ENCODE measurements at regions not wholly inside any gene's neighbourhood (a gene's known extent, or its start where the extent isn't known, plus 50 kb on each side); places are given as distances from the start of the nearest gene placed in this dataset.

DNA sequence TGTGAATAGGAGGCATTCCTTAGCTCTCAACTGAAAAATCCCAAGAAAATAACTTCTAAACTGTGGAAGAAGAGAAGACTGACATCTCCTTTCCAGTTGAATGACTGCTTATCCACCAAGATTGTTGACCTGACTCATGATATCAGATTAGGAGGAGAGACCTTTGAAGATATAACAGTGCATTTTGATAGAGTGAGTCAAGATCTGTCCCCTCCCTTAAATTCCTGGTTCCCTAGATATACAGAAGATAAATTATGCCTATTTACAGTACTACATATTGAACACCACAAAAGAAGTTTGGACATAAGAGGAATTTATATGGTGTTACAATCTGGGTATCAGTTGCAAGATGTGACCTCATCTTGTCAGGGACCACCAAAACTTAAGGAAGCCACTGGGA lies 285.3 kb upstream of the ZSWIM2 start:
- CTCF ChIA-PET, result no interaction called here
- POLR2A ChIA-PET, result no interaction called here
- TF ChIP-seq L3MBTL2 (conservative IDR thresholded peaks at IDR 0.05) (no peak), ELF4 (IDR thresholded peaks at IDR 0.05) (no peak), FOXK2 (IDR thresholded peaks at IDR 0.05) (no peak), HDGF (IDR thresholded peaks at IDR 0.05; ENCODE audit: borderline replicate concordance) (no peak), ARNT (IDR thresholded peaks at IDR 0.05) (no peak), CTBP1 (IDR thresholded peaks at IDR 0.05; ENCODE audit: borderline replicate concordance) (no peak), NFRKB (IDR thresholded peaks at IDR 0.05) (no peak), SUZ12 (IDR thresholded peaks at IDR 0.05) (no peak), ZNF384 (IDR thresholded peaks at IDR 0.05) (no peak), FOXM1 (IDR thresholded peaks at IDR 0.05; ENCODE audit: borderline replicate concordance) (no peak), FOXA1 (IDR thresholded peaks at IDR 0.05) (no peak), SP1 (IDR thresholded peaks at IDR 0.05) (no peak)
- TF ChIP-seq, protein P1, sequence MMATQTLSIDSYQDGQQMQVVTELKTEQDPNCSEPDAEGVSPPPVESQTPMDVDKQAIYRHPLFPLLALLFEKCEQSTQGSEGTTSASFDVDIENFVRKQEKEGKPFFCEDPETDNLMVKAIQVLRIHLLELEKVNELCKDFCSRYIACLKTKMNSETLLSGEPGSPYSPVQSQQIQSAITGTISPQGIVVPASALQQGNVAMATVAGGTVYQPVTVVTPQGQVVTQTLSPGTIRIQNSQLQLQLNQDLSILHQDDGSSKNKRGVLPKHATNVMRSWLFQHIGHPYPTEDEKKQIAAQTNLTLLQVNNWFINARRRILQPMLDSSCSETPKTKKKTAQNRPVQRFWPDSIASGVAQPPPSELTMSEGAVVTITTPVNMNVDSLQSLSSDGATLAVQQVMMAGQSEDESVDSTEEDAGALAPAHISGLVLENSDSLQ (IDR thresholded peaks at IDR 0.05), result no peak
- DNase-seq (ENCODE audit: extremely low spot score), result no peak

DNA sequence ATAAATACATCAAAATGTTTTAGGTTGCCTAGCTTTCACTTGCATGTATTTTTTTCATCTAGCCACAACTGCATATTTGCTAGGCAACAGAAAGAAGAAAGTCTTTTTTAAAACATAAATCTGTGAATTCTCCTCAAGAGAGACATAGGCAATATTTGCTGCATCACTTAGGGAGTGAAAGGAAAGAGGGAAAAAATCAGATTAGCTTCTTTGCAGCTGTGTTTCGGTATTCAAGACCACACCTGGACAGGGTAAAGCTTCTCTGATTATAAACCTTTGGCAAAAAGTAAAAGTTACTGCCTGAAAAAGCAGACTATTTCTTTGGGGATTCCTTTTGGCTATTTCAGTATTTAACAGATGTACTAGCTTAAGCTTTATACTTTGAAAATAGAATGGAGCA lies 280.9 kb upstream of the ZSWIM2 start:
- no peak for TF ChIP-seq BHLHE40 (IDR thresholded peaks at IDR 0.05; ENCODE audit: borderline replicate concordance)
- TF ChIP-seq LEF1 (IDR thresholded peaks at IDR 0.05; ENCODE audit: borderline replicate concordance), result no peak
- no peak for TF ChIP-seq ELF4 (IDR thresholded peaks at IDR 0.05)
- no peak for TF ChIP-seq FOXK2 (IDR thresholded peaks at IDR 0.05)
- TF ChIP-seq, protein P1 (IDR thresholded peaks at IDR 0.05), result no peak
- no peak for TF ChIP-seq HDGF (IDR thresholded peaks at IDR 0.05; ENCODE audit: borderline replicate concordance)
- TF ChIP-seq SP1 (IDR thresholded peaks at IDR 0.05), result no peak
- TF ChIP-seq FOXM1 (IDR thresholded peaks at IDR 0.05; ENCODE audit: borderline replicate concordance), result no peak
- TF ChIP-seq FOXA1 (IDR thresholded peaks at IDR 0.05), result no peak
- TF ChIP-seq ZNF384 (IDR thresholded peaks at IDR 0.05), result no peak
- no peak for TF ChIP-seq TARDBP (IDR thresholded peaks at IDR 0.05)
- TF ChIP-seq L3MBTL2 (conservative IDR thresholded peaks at IDR 0.05), result no peak
- no peak for TF ChIP-seq SUZ12 (IDR thresholded peaks at IDR 0.05)
- TF ChIP-seq CTBP1 (IDR thresholded peaks at IDR 0.05; ENCODE audit: borderline replicate concordance), result no peak
- no peak for TF ChIP-seq NFRKB (IDR thresholded peaks at IDR 0.05)
- no peak for TF ChIP-seq ARNT (IDR thresholded peaks at IDR 0.05)
- DNase-seq (ENCODE audit: extremely low spot score), result no peak
- CTCF ChIA-PET, result no interaction called here
- POLR2A ChIA-PET, result no interaction called here

DNA sequence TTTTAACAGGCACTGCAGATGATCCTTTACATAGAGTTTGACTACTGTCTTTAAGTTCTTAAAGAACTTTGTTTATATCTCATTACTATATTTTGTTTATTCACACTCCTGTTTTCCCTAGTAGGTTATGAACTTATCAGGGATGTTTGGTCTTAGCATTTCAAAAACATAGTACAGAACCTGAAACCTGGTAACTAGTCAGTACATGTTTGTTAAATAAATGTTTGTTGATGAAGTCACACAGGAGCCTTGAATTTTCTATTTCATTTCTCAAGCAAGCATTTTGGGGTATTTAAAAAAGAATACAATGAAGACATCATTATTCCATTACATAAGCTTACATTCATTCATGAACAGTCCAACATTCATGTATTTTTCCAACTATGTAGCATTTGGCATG lies 280.3 kb upstream of the ZSWIM2 start:
- ChIA-PET POLR2A (no interaction called here), CTCF (no interaction called here)
- DNase-seq (ENCODE audit: extremely low spot score), result no peak
- TF ChIP-seq ARNT (IDR thresholded peaks at IDR 0.05) (no peak), BHLHE40 (IDR thresholded peaks at IDR 0.05; ENCODE audit: borderline replicate concordance) (no peak), TARDBP (IDR thresholded peaks at IDR 0.05) (no peak), FOXA1 (IDR thresholded peaks at IDR 0.05) (no peak), ZNF384 (IDR thresholded peaks at IDR 0.05) (no peak), FOXM1 (IDR thresholded peaks at IDR 0.05; ENCODE audit: borderline replicate concordance) (no peak), CTBP1 (IDR thresholded peaks at IDR 0.05; ENCODE audit: borderline replicate concordance) (no peak), LEF1 (IDR thresholded peaks at IDR 0.05; ENCODE audit: borderline replicate concordance) (no peak)
- TF ChIP-seq, protein P1 (IDR thresholded peaks at IDR 0.05), result no peak

DNA sequence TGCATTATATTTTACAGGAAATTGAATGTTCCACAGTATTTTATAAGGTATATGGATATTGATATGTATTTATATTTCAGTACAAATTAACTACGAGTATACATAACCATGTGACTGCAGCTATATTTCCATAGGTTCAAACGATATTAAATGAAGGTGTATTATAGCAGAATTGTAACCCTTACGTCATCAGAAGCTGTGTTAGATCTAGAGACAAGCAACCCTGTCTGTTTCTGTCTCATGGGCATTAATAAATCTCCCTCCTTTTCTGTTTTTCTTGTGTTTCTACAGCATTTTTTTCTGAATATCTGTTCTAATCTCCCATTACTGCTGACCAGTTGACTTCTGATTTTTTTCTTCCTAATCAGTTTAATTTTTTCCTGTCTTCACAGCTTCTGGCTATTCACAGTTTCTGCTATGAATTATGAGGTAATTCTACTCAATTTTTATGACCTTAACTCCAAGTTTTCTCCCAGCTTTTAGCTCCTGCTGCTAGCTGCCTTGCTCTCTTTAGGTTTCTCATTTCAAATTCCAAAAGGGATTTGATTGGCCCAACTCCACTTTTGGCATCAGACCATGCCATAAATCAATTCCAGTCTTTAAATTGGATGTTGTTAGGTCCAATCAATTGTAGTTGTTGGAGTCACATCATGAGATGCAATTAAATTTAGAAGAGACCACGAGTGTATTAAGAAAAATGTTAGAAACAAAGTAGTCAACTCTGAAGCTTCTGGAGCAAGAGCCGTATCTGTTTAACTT lies 277.5 kb upstream of the ZSWIM2 start:
- ChIA-PET CTCF (no interaction called here), POLR2A (no interaction called here)
- TF ChIP-seq TARDBP (IDR thresholded peaks at IDR 0.05), result no peak
- TF ChIP-seq, protein P1 (IDR thresholded peaks at IDR 0.05), result peak; percentile 74; the same call in 1 of the 2 replicates
- no peak for DNase-seq (ENCODE audit: extremely low spot score)

DNA sequence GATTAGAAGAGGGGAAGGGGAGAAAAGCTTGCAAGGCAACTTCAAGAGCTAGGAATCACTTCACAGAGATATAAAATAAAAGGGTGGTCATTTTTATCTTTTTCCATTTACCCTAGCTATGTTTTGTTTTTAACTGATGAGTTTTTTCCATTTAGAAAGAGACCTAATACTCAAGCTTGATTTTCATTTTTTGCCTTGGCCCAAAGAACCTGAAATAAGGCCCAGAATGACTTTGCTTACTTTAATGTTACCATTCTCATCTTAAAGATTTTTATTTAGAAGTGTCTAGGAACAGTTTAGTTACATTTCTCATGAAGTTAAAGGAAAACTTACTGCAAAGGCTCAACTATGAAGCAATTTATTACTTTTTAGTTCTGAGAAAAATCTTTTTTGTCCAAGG lies 276.3 kb upstream of the ZSWIM2 start:
- CTCF ChIA-PET, result no interaction called here
- POLR2A ChIA-PET, result no interaction called here
- no peak for DNase-seq (ENCODE audit: extremely low spot score)
- no peak for TF ChIP-seq LEF1 (IDR thresholded peaks at IDR 0.05; ENCODE audit: borderline replicate concordance)
- TF ChIP-seq, protein P1 (IDR thresholded peaks at IDR 0.05), result no peak
- no peak for TF ChIP-seq FOXK2 (IDR thresholded peaks at IDR 0.05)
- no peak for TF ChIP-seq CTBP1 (IDR thresholded peaks at IDR 0.05; ENCODE audit: borderline replicate concordance)
- no peak for TF ChIP-seq ELF4 (IDR thresholded peaks at IDR 0.05)
- TF ChIP-seq FOXA1 (IDR thresholded peaks at IDR 0.05), result no peak
- TF ChIP-seq FOXM1 (IDR thresholded peaks at IDR 0.05; ENCODE audit: borderline replicate concordance), result no peak
